Nephron progenitor cell (in vitro differentiated cells): ENCODE measurements at regions not wholly inside any gene's neighbourhood (a gene's known extent, or its start where the extent isn't known, plus 50 kb on each side); places are given as distances from the start of the nearest gene placed in this dataset.

Source experiments
- DNase-seq: peaks from one replicate; pipeline ENCODE4 v3.0.0; 2021
- H3K27ac Mint-ChIP-seq: 2 replicates; pipeline ENCODE4 v1.8.0; 2021; ENCODE audit warnings: mild to moderate bottlenecking, moderate library complexity, mixed read lengths
- H3K27me3 Mint-ChIP-seq: 2 replicates; pipeline ENCODE4 v1.8.0; 2021; ENCODE audit warnings: mild to moderate bottlenecking, low read depth, mixed read lengths; ENCODE audit not compliant: poor library complexity
- H3K36me3 Mint-ChIP-seq: 2 replicates; pipeline ENCODE4 v1.8.0; 2021; ENCODE audit warnings: low read depth, mixed read lengths
- H3K4me1 Mint-ChIP-seq: 2 replicates; pipeline ENCODE4 v1.8.0; 2021; ENCODE audit warnings: mixed read lengths
- H3K4me3 Mint-ChIP-seq: 2 replicates; pipeline ENCODE4 v1.8.0; 2021; ENCODE audit warnings: mild to moderate bottlenecking, moderate library complexity, mixed read lengths
- H3K9me3 Mint-ChIP-seq: 2 replicates; pipeline ENCODE4 v1.8.0; 2021; ENCODE audit warnings: mild to moderate bottlenecking, moderate library complexity, mixed read lengths
- TF ChIP-seq, protein P1 (sequence below): fragments of 200-600 bp; sonication (generic); IDR thresholded peaks from 2 replicates; pipeline ENCODE4 v1.5.0; 2021; ENCODE audit warnings: antibody characterized with exemption

DNA sequence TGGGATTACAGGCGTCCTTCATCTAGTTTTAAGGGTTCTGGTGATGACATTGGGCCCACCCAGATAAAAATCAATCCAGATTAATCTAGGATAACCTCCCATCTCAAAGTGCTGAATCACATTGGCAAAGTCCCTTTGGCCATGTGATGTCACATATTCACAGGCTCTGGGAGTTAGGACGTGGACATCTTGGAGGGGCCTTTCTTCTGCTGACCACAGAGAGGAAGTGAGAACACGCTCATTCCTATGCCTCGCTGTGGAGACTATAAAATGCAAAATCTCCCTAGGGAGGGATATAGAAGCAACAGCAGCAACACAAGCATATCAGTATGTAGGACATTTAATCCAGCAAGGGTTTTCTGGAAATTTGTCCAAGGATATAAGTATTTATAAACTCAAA is 266.0 kb upstream of the PITRM1 start:
- Mint-ChIP-seq H3K36me3 (peaks cover 5% of the 10 kb centered on the region), H3K4me3 (no peak overlapping the region)

GRCh38 chr10:3435671-3436070 is 263.1 kb upstream of the PITRM1 start:
- TF ChIP-seq, protein P1, sequence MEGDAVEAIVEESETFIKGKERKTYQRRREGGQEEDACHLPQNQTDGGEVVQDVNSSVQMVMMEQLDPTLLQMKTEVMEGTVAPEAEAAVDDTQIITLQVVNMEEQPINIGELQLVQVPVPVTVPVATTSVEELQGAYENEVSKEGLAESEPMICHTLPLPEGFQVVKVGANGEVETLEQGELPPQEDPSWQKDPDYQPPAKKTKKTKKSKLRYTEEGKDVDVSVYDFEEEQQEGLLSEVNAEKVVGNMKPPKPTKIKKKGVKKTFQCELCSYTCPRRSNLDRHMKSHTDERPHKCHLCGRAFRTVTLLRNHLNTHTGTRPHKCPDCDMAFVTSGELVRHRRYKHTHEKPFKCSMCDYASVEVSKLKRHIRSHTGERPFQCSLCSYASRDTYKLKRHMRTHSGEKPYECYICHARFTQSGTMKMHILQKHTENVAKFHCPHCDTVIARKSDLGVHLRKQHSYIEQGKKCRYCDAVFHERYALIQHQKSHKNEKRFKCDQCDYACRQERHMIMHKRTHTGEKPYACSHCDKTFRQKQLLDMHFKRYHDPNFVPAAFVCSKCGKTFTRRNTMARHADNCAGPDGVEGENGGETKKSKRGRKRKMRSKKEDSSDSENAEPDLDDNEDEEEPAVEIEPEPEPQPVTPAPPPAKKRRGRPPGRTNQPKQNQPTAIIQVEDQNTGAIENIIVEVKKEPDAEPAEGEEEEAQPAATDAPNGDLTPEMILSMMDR = no peak
- peaks cover 5% of the 10 kb centered on the region for H3K36me3 Mint-ChIP-seq
- H3K9me3 Mint-ChIP-seq = peaks cover 26% of the 10 kb centered on the region
- H3K27ac Mint-ChIP-seq = no peak overlapping the region
- peaks cover 8% of the 10 kb centered on the region for H3K4me1 Mint-ChIP-seq
- no peak for DNase-seq
- peaks cover 7% of the 10 kb centered on the region for H3K27me3 Mint-ChIP-seq
- H3K4me3 Mint-ChIP-seq = no peak overlapping the region

More for the DNA sequence above, 266.0 kb upstream of the PITRM1 start:
- Mint-ChIP-seq H3K4me1 (peaks cover 8% of the 10 kb centered on the region), H3K27ac (no peak overlapping the region), H3K27me3 (peaks cover 9% of the 10 kb centered on the region), H3K9me3 (peaks cover 35% of the 10 kb centered on the region)
- no peak for DNase-seq
- TF ChIP-seq, protein P1 = no peak

GRCh38 chr10:3433988-3434387 is 261.4 kb upstream of the PITRM1 start:
- H3K27ac Mint-ChIP-seq = no peak overlapping the region
- H3K4me3 Mint-ChIP-seq = no peak overlapping the region
- peaks cover 5% of the 10 kb centered on the region for H3K36me3 Mint-ChIP-seq
- TF ChIP-seq, protein P1 = no peak
- peaks cover 16% of the 10 kb centered on the region for H3K4me1 Mint-ChIP-seq
- peaks cover 4% of the 10 kb centered on the region for H3K27me3 Mint-ChIP-seq
- peaks cover 22% of the 10 kb centered on the region for H3K9me3 Mint-ChIP-seq
- no peak for DNase-seq

GRCh38 chr10:3433131-3433530 is 260.5 kb upstream of the PITRM1 start:
- Mint-ChIP-seq H3K27me3 (no peaks in the 10 kb centered on the region), H3K4me3 (no peak overlapping the region), H3K36me3 (peaks cover 5% of the 10 kb centered on the region), H3K4me1 (peaks cover 16% of the 10 kb centered on the region), H3K27ac (no peak overlapping the region), H3K9me3 (peaks cover 16% of the 10 kb centered on the region)
- TF ChIP-seq, protein P1 = no peak
- no peak for DNase-seq

- H3K9me3 Mint-ChIP-seq = peaks cover 9% of the 10 kb centered on the region
- TF ChIP-seq, protein P1 = no peak
- no peak for DNase-seq
- peaks cover 12% of the 10 kb centered on the region for H3K4me1 Mint-ChIP-seq
- H3K36me3 Mint-ChIP-seq = no peaks in the 10 kb centered on the region
- no peak overlapping the region for H3K27ac Mint-ChIP-seq
- no peak overlapping the region for H3K4me3 Mint-ChIP-seq
- no peaks in the 10 kb centered on the region for H3K27me3 Mint-ChIP-seq
These were observed 259.7 kb upstream of the PITRM1 start for GRCh38 chr10:3432081-3432825.

GRCh38 chr10:3430501-3430900 is 257.9 kb upstream of the PITRM1 start:
- Mint-ChIP-seq H3K27me3 (no peaks in the 10 kb centered on the region), H3K9me3 (peaks cover 9% of the 10 kb centered on the region), H3K4me1 (peaks cover 18% of the 10 kb centered on the region), H3K36me3 (no peaks in the 10 kb centered on the region), H3K27ac (no peak overlapping the region), H3K4me3 (no peak overlapping the region)
- DNase-seq = no peak
- TF ChIP-seq, protein P1 = no peak
